Neural progenitor cell (in vitro differentiated cells): ENCODE measurements at regions not wholly inside any gene's neighbourhood (a gene's known extent, or its start where the extent isn't known, plus 50 kb on each side); places are given as distances from the start of the nearest gene placed in this dataset.
"Not testable (repeated sequence)": the region's sequence is repeated elsewhere in the genome, so short reads cannot be mapped to it uniquely, and the experiment has no call there.

Experiments used
- DNase-seq: peaks from one replicate; pipeline ENCODE4 v3.0.0-alpha.2; 2016; ENCODE audit warnings: low spot score
- H2AFZ ChIP-seq: fragments of 200-600 bp; sonication (generic); replicated peaks from 2 replicates; pipeline ENCODE4 v1.6.1; 2016; ENCODE audit warnings: antibody characterized with exemption
- H3F3A ChIP-seq: fragments of 200-600 bp; sonication (generic); 2 replicates; pipeline ENCODE4 v1.6.1; 2016; ENCODE audit warnings: antibody characterized with exemption, low read depth
- H3K27ac ChIP-seq: fragments of 200-600 bp; sonication (generic); 2 replicates; pipeline ENCODE4 v1.5.1; 2016; ENCODE audit warnings: mild to moderate bottlenecking
- H3K27me3 ChIP-seq: fragments of 200-600 bp; sonication (generic); 2 replicates; pipeline ENCODE4 v1.6.1; 2016; ENCODE audit warnings: mild to moderate bottlenecking, moderate library complexity
- H3K36me3 ChIP-seq: fragments of 200-600 bp; sonication (generic); 2 replicates; pipeline ENCODE4 v1.5.1; 2016
- H3K4me1 ChIP-seq: fragments of 200-600 bp; sonication (generic); 2 replicates; pipeline ENCODE4 v1.6.1; 2016; ENCODE audit warnings: mixed run types
- H3K4me2 ChIP-seq: fragments of 200-600 bp; sonication (generic); 2 replicates; pipeline ENCODE4 v1.6.1; 2016
- H3K4me3 ChIP-seq: fragments of 200-600 bp; sonication (generic); 2 replicates; pipeline ENCODE4 v1.5.1; 2016
- H3K79me2 ChIP-seq: fragments of 200-600 bp; sonication (generic); 2 replicates; pipeline ENCODE4 v1.6.1; 2016; ENCODE audit warnings: low read depth
- H3K9ac ChIP-seq: fragments of 200-600 bp; sonication (generic); 2 replicates; pipeline ENCODE4 v1.6.1; 2016
- H3K9me3 ChIP-seq: fragments of 200-600 bp; sonication (generic); 2 replicates; pipeline ENCODE4 v1.5.1; 2016; ENCODE audit warnings: low read depth
- H4K20me1 ChIP-seq: fragments of 200-600 bp; sonication (generic); 2 replicates; pipeline ENCODE4 v1.6.1; 2016; ENCODE audit warnings: low read depth
- H3K27ac Mint-ChIP-seq: 3 replicates; pipeline ENCODE4 v1.8.0; 2021; ENCODE audit warnings: mixed read lengths
- H3K27me3 Mint-ChIP-seq: 2 replicates; pipeline ENCODE4 v1.8.0; 2022; ENCODE audit warnings: low read depth, mild to moderate bottlenecking, inconsistent platforms, moderate library complexity, mixed read lengths; ENCODE audit not compliant: insufficient read depth
- H3K36me3 Mint-ChIP-seq: 3 replicates; pipeline ENCODE4 v1.8.0; 2021; ENCODE audit warnings: mixed read lengths
- H3K4me1 Mint-ChIP-seq: 3 replicates; pipeline ENCODE4 v1.8.0; 2021; ENCODE audit warnings: mixed read lengths
- H3K4me3 Mint-ChIP-seq: 3 replicates; pipeline ENCODE4 v1.8.0; 2021; ENCODE audit warnings: mild to moderate bottlenecking, moderate library complexity, mixed read lengths
- H3K9me3 Mint-ChIP-seq: 3 replicates; pipeline ENCODE4 v1.8.0; 2020; ENCODE audit warnings: mixed read lengths
- CTCF ChIP-seq: fragments of 200-600 bp; sonication (generic); IDR thresholded peaks from 2 replicates; pipeline ENCODE4 v1.5.1; 2017; ENCODE audit warnings: antibody characterized with exemption, mild to moderate bottlenecking
- EZH2 ChIP-seq: fragments of 200-600 bp; sonication (generic); IDR thresholded peaks from 2 replicates; pipeline ENCODE4 v1.6.1; 2017; ENCODE audit warnings: antibody characterized with exemption, mild to moderate bottlenecking, moderate library complexity
- EZH2phosphoT487 ChIP-seq: fragments of 200-600 bp; sonication (generic); IDR thresholded peaks from 2 replicates; pipeline ENCODE4 v1.6.1; 2017; ENCODE audit warnings: antibody characterized with exemption

- no peaks in the 10 kb centered on the region for H3F3A ChIP-seq
- no peak overlapping the region for H3K4me3 ChIP-seq
- Mint-ChIP-seq H3K27ac (no peak overlapping the region), H3K27me3 (no peaks in the 10 kb centered on the region), H3K36me3 (no peaks in the 10 kb centered on the region), H3K9me3 (no peaks in the 10 kb centered on the region), H3K4me3 (no peak overlapping the region), H3K4me1 (no peaks in the 10 kb centered on the region)
- no peak overlapping the region for H3K4me2 ChIP-seq
- H3K27ac ChIP-seq = no peak overlapping the region
- no peaks in the 10 kb centered on the region for H3K27me3 ChIP-seq
- H4K20me1 ChIP-seq = no peaks in the 10 kb centered on the region
- H3K79me2 ChIP-seq = no peaks in the 10 kb centered on the region
- H3K4me1 ChIP-seq = no peaks in the 10 kb centered on the region
- H3K9me3 ChIP-seq = no peaks in the 10 kb centered on the region
- no peak for DNase-seq
- H3K9ac ChIP-seq = no peak overlapping the region
- no peak for TF ChIP-seq EZH2
- no peak for TF ChIP-seq EZH2phosphoT487
- no peak for TF ChIP-seq CTCF
- no peak overlapping the region for H2AFZ ChIP-seq
- no peaks in the 10 kb centered on the region for H3K36me3 ChIP-seq
Observed at GRCh38 chr2:49753344-49753985, 599.1 kb upstream of the FSHR start.

GRCh38 chr2:49737606-49738005 lies 583.3 kb upstream of the FSHR start:
- Mint-ChIP-seq H3K36me3 (no peaks in the 10 kb centered on the region), H3K4me3 (no peak overlapping the region), H3K27me3 (peaks cover 3% of the 10 kb centered on the region), H3K27ac (no peak overlapping the region), H3K9me3 (peaks cover 4% of the 10 kb centered on the region), H3K4me1 (no peaks in the 10 kb centered on the region)
- Histone ChIP-seq H3K27ac (no peak overlapping the region), H3K4me2 (no peak overlapping the region), H3K9ac (no peak overlapping the region), H3K79me2 (no peaks in the 10 kb centered on the region), H4K20me1 (no peaks in the 10 kb centered on the region), H3K4me1 (no peaks in the 10 kb centered on the region), H3K36me3 (no peaks in the 10 kb centered on the region), H3K4me3 (no peak overlapping the region), H3K27me3 (no peaks in the 10 kb centered on the region), H2AFZ (no peak overlapping the region), H3F3A (no peaks in the 10 kb centered on the region), H3K9me3 (peaks cover 5% of the 10 kb centered on the region)
- no peak for DNase-seq
- TF ChIP-seq EZH2 (no peak), EZH2phosphoT487 (no peak), CTCF (no peak)

GRCh38 chr2:49732924-49733323 lies 578.6 kb upstream of the FSHR start:
- not testable (repeated sequence) for H3K9ac ChIP-seq, H3K4me1 Mint-ChIP-seq, H3K4me1 ChIP-seq, H3K36me3 ChIP-seq, H3K36me3 Mint-ChIP-seq, H3K27me3 ChIP-seq, H4K20me1 ChIP-seq, H3K27ac Mint-ChIP-seq, H3F3A ChIP-seq, H3K4me2 ChIP-seq, H3K79me2 ChIP-seq, H3K4me3 ChIP-seq, H3K4me3 Mint-ChIP-seq, H2AFZ ChIP-seq, H3K9me3 ChIP-seq, DNase-seq, H3K27ac ChIP-seq, H3K9me3 Mint-ChIP-seq, H3K27me3 Mint-ChIP-seq

GRCh38 chr2:49719241-49719640 lies 564.9 kb upstream of the FSHR start:
- Histone ChIP-seq H3K4me3 (no peak overlapping the region), H3K36me3 (no peaks in the 10 kb centered on the region), H3K4me1 (no peaks in the 10 kb centered on the region), H3K79me2 (no peaks in the 10 kb centered on the region), H3K9me3 (no peaks in the 10 kb centered on the region), H3K4me2 (no peak overlapping the region), H2AFZ (no peak overlapping the region), H3K9ac (no peak overlapping the region), H3F3A (no peaks in the 10 kb centered on the region), H3K27ac (no peak overlapping the region), H4K20me1 (no peaks in the 10 kb centered on the region), H3K27me3 (no peaks in the 10 kb centered on the region)
- Mint-ChIP-seq H3K4me3 (no peak overlapping the region), H3K36me3 (no peaks in the 10 kb centered on the region), H3K27ac (no peak overlapping the region), H3K4me1 (no peaks in the 10 kb centered on the region), H3K9me3 (no peaks in the 10 kb centered on the region), H3K27me3 (no peaks in the 10 kb centered on the region)
- DNase-seq = no peak
- TF ChIP-seq CTCF (no peak), EZH2 (no peak), EZH2phosphoT487 (no peak)
